Endothelial cell of umbilical vein (primary cell): ENCODE measurements at regions not wholly inside any gene's neighbourhood (a gene's known extent, or its start where the extent isn't known, plus 50 kb on each side); places are given as distances from the start of the nearest gene placed in this dataset.

Experiments used
- BruUV-seq: library from RNA; stranded (reverse); fragments of 400-500 nt; replicated peaks from 2 replicates; lab custom pipeline; 2021; lab: Mats Ljungman, UMichigan
- CTCF ChIA-PET: fragments of 300-600, 350-600 bp; sonication (Branson Sonifier 250); formaldehyde crosslinking; loops from one replicate; lab custom pipeline; 2021; ENCODE audit warnings: antibody characterized with exemption, inconsistent platforms; lab: Charles Lee
- POLR2A ChIA-PET: fragments of 300-600, 350-600 bp; sonication (Branson Sonifier 250); formaldehyde crosslinking; loops from one replicate; lab custom pipeline; 2021; ENCODE audit warnings: antibody characterized with exemption, inconsistent platforms; lab: Charles Lee
- DNase-seq: peaks from one replicate; pipeline ENCODE4 v3.0.0-alpha.2; 2011; ENCODE audit warnings: low read depth, low spot score
- FAIRE-seq: peaks from 2 replicates; lab custom pipeline; 2011; peaks lifted over from hg19 to GRCh38; lab: Jason Lieb, UNC
- H2AFZ ChIP-seq: 2 replicates; pipeline ENCODE4 v1.6.0; 2012; ENCODE audit warnings: low read depth, low read length, control low read depth, inconsistent platforms
- H3K27ac ChIP-seq: 2 replicates; pipeline ENCODE4 v1.5.1; 2011; ENCODE audit warnings: low read depth, mild to moderate bottlenecking, control low read depth, low read length, moderate library complexity; ENCODE audit not compliant: insufficient read depth
- H3K27me3 ChIP-seq, 2 experiments: 2 replicates each; pipeline versions ENCODE4 v1.6.0 to v1.6.1; 2011; ENCODE audit warnings: low read length in 2 of 2, mixed read lengths in 1 of 2; ENCODE audit not compliant: control insufficient read depth in 2 of 2, insufficient read depth in 2 of 2
- H3K36me3 ChIP-seq, 2 experiments: 2 replicates in 1 of 2; 3 replicates in 1 of 2; pipeline ENCODE4 v1.5.1; 2011; ENCODE audit warnings: low read length in 2 of 2, mild to moderate bottlenecking in 1 of 2, moderate library complexity in 1 of 2; ENCODE audit not compliant: control insufficient read depth in 2 of 2, insufficient read depth in 2 of 2; ENCODE audit errors: extremely low read depth in 1 of 2
- H3K4me1 ChIP-seq: 3 replicates; pipeline ENCODE4 v1.5.1; 2011; ENCODE audit warnings: mild to moderate bottlenecking, low read length; ENCODE audit not compliant: control insufficient read depth, insufficient read depth; ENCODE audit errors: extremely low read depth
- H3K4me2 ChIP-seq: 2 replicates; pipeline ENCODE4 v1.6.1; 2011; ENCODE audit warnings: low read length, control low read depth, mixed read lengths; ENCODE audit not compliant: insufficient read depth
- H3K4me3 ChIP-seq, 3 experiments: fragments of 200-600 bp in 1 of 3; sonication (generic), shearing (Covaris generic) in 1 of 3; replicated peaks in 1 of 3; 2 replicates each; pipeline ENCODE4 v1.5.1; 2011 to 2016; ENCODE audit warnings: control low read depth in 3 of 3, low read length in 3 of 3, mild to moderate bottlenecking in 2 of 3, inconsistent platforms in 1 of 3, low read depth in 1 of 3, moderate library complexity in 1 of 3; ENCODE audit not compliant: insufficient read depth in 1 of 3
- H3K79me2 ChIP-seq: 2 replicates; pipeline ENCODE4 v1.6.0; 2012; ENCODE audit warnings: low read length, inconsistent platforms; ENCODE audit not compliant: control insufficient read depth, insufficient read depth
- H3K9ac ChIP-seq: replicated peaks from 2 replicates; pipeline ENCODE3; 2011; ENCODE audit warnings: low read length, control low read depth; ENCODE audit not compliant: insufficient read depth; ENCODE audit errors: extremely low read depth
- H3K9me1 ChIP-seq: replicated peaks from 3 replicates; pipeline ENCODE4 v1.6.0; 2011; ENCODE audit warnings: mild to moderate bottlenecking, low read length; ENCODE audit not compliant: control insufficient read depth, insufficient read depth; ENCODE audit errors: extremely low read depth
- H3K9me3 ChIP-seq: replicated peaks from 2 replicates; pipeline ENCODE4 v1.5.1; 2012; ENCODE audit warnings: low read length, inconsistent platforms; ENCODE audit not compliant: control insufficient read depth, insufficient read depth
- H4K20me1 ChIP-seq: replicated peaks from 2 replicates; pipeline ENCODE3; 2011; ENCODE audit warnings: mild to moderate bottlenecking, low read length; ENCODE audit not compliant: control insufficient read depth, insufficient read depth; ENCODE audit errors: extremely low read depth
- EZH2 ChIP-seq: IDR thresholded peaks from 2 replicates; pipeline ENCODE4 v1.6.1; 2012; ENCODE audit warnings: borderline replicate concordance, low read depth, mild to moderate bottlenecking, moderate library complexity, low read length, inconsistent platforms; ENCODE audit not compliant: severe bottlenecking
- FOS ChIP-seq: IDR thresholded peaks from 2 replicates; pipeline ENCODE4 v1.6.1; 2011; ENCODE audit warnings: mild to moderate bottlenecking, low read length, moderate library complexity, borderline replicate concordance; ENCODE audit not compliant: insufficient read depth
- GATA2 ChIP-seq: IDR thresholded peaks from 2 replicates; pipeline ENCODE4 v1.7.0; 2011; ENCODE audit warnings: low read depth, mild to moderate bottlenecking, moderate library complexity, mixed read lengths, low read length; ENCODE audit not compliant: insufficient read length, insufficient read depth
- JUN ChIP-seq: IDR thresholded peaks from 2 replicates; pipeline ENCODE4 v1.6.1; 2011; ENCODE audit warnings: borderline replicate concordance, low read depth; ENCODE audit not compliant: insufficient read length, insufficient read depth
- MYC ChIP-seq: IDR thresholded peaks from one replicate; pipeline ENCODE4 v1.6.1; 2011; ENCODE audit warnings: mild to moderate bottlenecking, low read depth, low read length
- POLR2A ChIP-seq: IDR thresholded peaks from 2 replicates; pipeline ENCODE4 v1.6.1; 2012; ENCODE audit warnings: low read depth, mild to moderate bottlenecking, control low read depth, low read length
- POLR2AphosphoS5 ChIP-seq: IDR thresholded peaks from 2 replicates; pipeline ENCODE4 v1.6.1; 2012; ENCODE audit warnings: low read depth, mild to moderate bottlenecking, control low read depth, low read length, moderate library complexity; ENCODE audit not compliant: insufficient read depth
- dilution Hi-C: fragments of 300-500 bp; cut with MboI; formaldehyde crosslinking; loops from one replicate; pipeline ENCODE4 v1.15.0; 2019; ENCODE audit warnings: low sequenced_read_pairs; ENCODE audit not compliant: extremely low pct_ligation_motif_present
- intact Hi-C: fragments of 100-400 bp; cut with micrococcal nuclease; formaldehyde crosslinking; loops from one replicate; pipeline ENCODE4 v1.10.0; 2022
- TF ChIP-seq, protein P1 (sequence below): IDR thresholded peaks from 2 replicates; pipeline ENCODE4 v1.6.1; 2011; ENCODE audit not compliant: insufficient read depth, insufficient read length
- TF ChIP-seq, protein P2 (sequence below), 2 donors: IDR thresholded peaks; 1 replicate in 1 of 2; 2 replicates in 1 of 2; pipeline ENCODE4 v1.5.1; 2011; ENCODE audit warnings: low read length in 2 of 2, mild to moderate bottlenecking in 2 of 2, moderate library complexity in 2 of 2, control low read depth in 1 of 2, inconsistent platforms in 1 of 2, low read depth in 1 of 2; ENCODE audit not compliant: insufficient read depth in 1 of 2; ENCODE audit errors: extremely low read depth in 1 of 2

GRCh38 chr5:1687301-1687970 is 112.2 kb downstream of the MRPL36 start:
- no peaks in the 10 kb centered on the region for H3K9me1 ChIP-seq
- no peak overlapping the region for H3K9ac ChIP-seq
- H3K4me3 ChIP-seq: no peak overlapping the region
- POLR2A ChIA-PET: no interaction called here
- no peaks in the 10 kb centered on the region for H3K36me3 ChIP-seq
- no peak for DNase-seq
- CTCF ChIA-PET: no interaction called here
- no peak overlapping the region for H3K27ac ChIP-seq
- no peak for FAIRE-seq
- H3K27me3 ChIP-seq: no peaks in the 10 kb centered on the region
- no peaks in the 10 kb centered on the region for H3K4me1 ChIP-seq
- no peaks in the 10 kb centered on the region for H3K79me2 ChIP-seq
- TF ChIP-seq GATA2 (no peak), JUN (no peak), MYC (no peak), POLR2AphosphoS5 (no peak), POLR2A (no peak), FOS (no peak), EZH2 (no peak)
- TF ChIP-seq, protein P1, sequence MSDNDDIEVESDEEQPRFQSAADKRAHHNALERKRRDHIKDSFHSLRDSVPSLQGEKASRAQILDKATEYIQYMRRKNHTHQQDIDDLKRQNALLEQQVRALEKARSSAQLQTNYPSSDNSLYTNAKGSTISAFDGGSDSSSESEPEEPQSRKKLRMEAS: no peak
- TF ChIP-seq, protein P2, sequence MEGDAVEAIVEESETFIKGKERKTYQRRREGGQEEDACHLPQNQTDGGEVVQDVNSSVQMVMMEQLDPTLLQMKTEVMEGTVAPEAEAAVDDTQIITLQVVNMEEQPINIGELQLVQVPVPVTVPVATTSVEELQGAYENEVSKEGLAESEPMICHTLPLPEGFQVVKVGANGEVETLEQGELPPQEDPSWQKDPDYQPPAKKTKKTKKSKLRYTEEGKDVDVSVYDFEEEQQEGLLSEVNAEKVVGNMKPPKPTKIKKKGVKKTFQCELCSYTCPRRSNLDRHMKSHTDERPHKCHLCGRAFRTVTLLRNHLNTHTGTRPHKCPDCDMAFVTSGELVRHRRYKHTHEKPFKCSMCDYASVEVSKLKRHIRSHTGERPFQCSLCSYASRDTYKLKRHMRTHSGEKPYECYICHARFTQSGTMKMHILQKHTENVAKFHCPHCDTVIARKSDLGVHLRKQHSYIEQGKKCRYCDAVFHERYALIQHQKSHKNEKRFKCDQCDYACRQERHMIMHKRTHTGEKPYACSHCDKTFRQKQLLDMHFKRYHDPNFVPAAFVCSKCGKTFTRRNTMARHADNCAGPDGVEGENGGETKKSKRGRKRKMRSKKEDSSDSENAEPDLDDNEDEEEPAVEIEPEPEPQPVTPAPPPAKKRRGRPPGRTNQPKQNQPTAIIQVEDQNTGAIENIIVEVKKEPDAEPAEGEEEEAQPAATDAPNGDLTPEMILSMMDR (IDR thresholded peaks at IDR 0.05; ENCODE audit: extremely low read depth in 1 of 2, insufficient read depth in 1 of 2, low read depth in 1 of 2, low read length in 2 of 2): no peak
- dilution Hi-C loops: no loop called here
- H4K20me1 ChIP-seq: no peaks in the 10 kb centered on the region
- H3K4me2 ChIP-seq: no peak overlapping the region
- intact Hi-C loops: no loop called here
- H2AFZ ChIP-seq: no peak overlapping the region
- no TSS peak for BruUV-seq
- no peaks in the 10 kb centered on the region for H3K9me3 ChIP-seq
